RWPE2 (cell line): ENCODE measurements at regions not wholly inside any gene's neighbourhood (a gene's known extent, or its start where the extent isn't known, plus 50 kb on each side); places are given as distances from the start of the nearest gene placed in this dataset.
"Not testable (repeated sequence)": the region's sequence is repeated elsewhere in the genome, so short reads cannot be mapped to it uniquely, and the experiment has no call there.

Experiments
- ATAC-seq: fragments of 200-7000 bp; cut with Tn5 transposase; 3 replicates; pipeline ENCODE4 v1.9.1; 2021; ENCODE audit warnings: low read depth
- DNase-seq: peaks from one replicate; pipeline ENCODE4 v3.0.0-alpha.2; 2020; ENCODE audit warnings: low spot score
- H3K27ac ChIP-seq: fragments of 450-650 bp; 2 replicates; pipeline ENCODE4 v1.5.1; 2017; ENCODE audit warnings: mild to moderate bottlenecking; ENCODE audit not compliant: poor library complexity, severe bottlenecking
- H3K27me3 ChIP-seq: fragments of 250-450 bp; sonication (Bioruptor Pico); 2 replicates; pipeline ENCODE4 v1.5.1; 2021; ENCODE audit warnings: mild to moderate bottlenecking, moderate library complexity; ENCODE audit not compliant: insufficient read depth, poor library complexity, severe bottlenecking
- H3K36me3 ChIP-seq: fragments of 250-450 bp; sonication (Bioruptor Pico); 2 replicates; pipeline ENCODE4 v1.5.1; 2020; ENCODE audit warnings: low read depth, mild to moderate bottlenecking, moderate library complexity
- H3K4me1 ChIP-seq: fragments of 250-450 bp; sonication (Bioruptor Pico); 2 replicates; pipeline ENCODE4 v1.5.1; 2021; ENCODE audit warnings: mild to moderate bottlenecking, moderate library complexity; ENCODE audit not compliant: insufficient read depth, poor library complexity, severe bottlenecking
- H3K4me3 ChIP-seq: fragments of 250-450 bp; sonication (Bioruptor Pico); 2 replicates; pipeline ENCODE4 v1.5.1; 2021; ENCODE audit warnings: mild to moderate bottlenecking, moderate library complexity; ENCODE audit not compliant: severe bottlenecking
- H3K9me3 ChIP-seq: fragments of 250-450 bp; sonication (Bioruptor Pico); 2 replicates; pipeline ENCODE4 v1.5.1; 2021; ENCODE audit warnings: mild to moderate bottlenecking, moderate library complexity; ENCODE audit not compliant: severe bottlenecking
- TF ChIP-seq, protein P1 (sequence below): fragments of 450-650 bp; IDR thresholded peaks from one replicate; pipeline ENCODE4 v1.5.1; 2017; ENCODE audit warnings: mild to moderate bottlenecking, moderate library complexity; ENCODE audit not compliant: poor library complexity, severe bottlenecking

DNA sequence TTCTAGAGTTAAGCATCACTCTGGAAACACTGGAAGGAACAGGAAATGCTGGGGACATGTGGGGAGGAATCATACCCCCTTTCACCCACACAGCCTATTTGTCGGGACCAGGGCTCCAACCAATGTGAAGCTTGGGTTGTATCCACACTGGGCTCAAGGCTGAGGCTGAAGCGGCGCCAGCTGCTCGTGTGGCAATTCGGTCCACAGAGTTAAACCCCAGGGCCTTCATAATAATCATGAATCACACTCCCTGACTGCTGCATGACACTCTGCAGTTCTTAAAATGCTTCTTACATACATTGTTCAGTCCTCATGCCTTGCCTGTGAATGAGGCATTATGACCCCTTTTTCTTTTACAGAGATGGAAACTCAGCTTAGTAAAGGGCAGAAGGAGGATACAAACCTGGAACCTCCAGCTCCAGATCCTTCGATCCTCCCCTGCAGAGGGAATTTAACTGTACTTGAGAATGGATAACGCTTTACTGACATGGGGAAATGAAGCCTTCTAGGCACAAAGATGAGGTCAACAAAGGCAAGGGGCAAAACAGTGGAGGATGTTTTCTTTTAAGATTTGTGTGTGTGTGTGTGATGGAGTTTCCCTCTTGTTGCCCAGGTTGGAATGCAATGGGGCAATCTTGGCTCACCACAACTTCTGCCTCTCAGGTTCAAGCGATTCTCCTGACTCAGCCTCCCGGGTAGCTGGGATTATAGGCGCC lies 72.7 kb downstream of the SOX9 start:
- TF ChIP-seq, protein P1, sequence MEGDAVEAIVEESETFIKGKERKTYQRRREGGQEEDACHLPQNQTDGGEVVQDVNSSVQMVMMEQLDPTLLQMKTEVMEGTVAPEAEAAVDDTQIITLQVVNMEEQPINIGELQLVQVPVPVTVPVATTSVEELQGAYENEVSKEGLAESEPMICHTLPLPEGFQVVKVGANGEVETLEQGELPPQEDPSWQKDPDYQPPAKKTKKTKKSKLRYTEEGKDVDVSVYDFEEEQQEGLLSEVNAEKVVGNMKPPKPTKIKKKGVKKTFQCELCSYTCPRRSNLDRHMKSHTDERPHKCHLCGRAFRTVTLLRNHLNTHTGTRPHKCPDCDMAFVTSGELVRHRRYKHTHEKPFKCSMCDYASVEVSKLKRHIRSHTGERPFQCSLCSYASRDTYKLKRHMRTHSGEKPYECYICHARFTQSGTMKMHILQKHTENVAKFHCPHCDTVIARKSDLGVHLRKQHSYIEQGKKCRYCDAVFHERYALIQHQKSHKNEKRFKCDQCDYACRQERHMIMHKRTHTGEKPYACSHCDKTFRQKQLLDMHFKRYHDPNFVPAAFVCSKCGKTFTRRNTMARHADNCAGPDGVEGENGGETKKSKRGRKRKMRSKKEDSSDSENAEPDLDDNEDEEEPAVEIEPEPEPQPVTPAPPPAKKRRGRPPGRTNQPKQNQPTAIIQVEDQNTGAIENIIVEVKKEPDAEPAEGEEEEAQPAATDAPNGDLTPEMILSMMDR: no peak
- H3K27ac ChIP-seq: no peak overlapping the region
- no peaks in the 10 kb centered on the region for H3K4me1 ChIP-seq
- no peak overlapping the region for H3K4me3 ChIP-seq
- no peaks in the 10 kb centered on the region for H3K36me3 ChIP-seq
- no peak for DNase-seq
- no peaks in the 10 kb centered on the region for H3K27me3 ChIP-seq
- no peaks in the 10 kb centered on the region for H3K9me3 ChIP-seq
- no peak for ATAC-seq

DNA sequence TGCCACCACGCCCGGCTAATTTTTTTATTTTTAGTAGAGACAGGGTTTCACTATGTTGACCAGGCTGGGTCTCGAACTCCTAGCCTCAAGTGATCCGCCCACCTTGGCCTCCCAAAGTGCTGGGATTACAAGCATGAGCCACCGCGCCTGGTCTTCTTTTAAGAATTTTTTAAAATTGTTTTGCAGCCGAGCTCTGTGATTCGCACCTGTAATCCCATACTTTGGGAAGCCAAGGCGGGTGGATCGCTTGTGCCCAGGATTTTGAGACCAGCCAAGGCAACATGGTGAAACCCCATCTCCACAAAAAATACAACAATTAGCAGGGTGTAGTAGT lies 73.3 kb downstream of the SOX9 start:
- not testable (repeated sequence) for ATAC-seq, H3K4me1 ChIP-seq, DNase-seq, H3K9me3 ChIP-seq, H3K27ac ChIP-seq, H3K36me3 ChIP-seq, H3K4me3 ChIP-seq, H3K27me3 ChIP-seq

DNA sequence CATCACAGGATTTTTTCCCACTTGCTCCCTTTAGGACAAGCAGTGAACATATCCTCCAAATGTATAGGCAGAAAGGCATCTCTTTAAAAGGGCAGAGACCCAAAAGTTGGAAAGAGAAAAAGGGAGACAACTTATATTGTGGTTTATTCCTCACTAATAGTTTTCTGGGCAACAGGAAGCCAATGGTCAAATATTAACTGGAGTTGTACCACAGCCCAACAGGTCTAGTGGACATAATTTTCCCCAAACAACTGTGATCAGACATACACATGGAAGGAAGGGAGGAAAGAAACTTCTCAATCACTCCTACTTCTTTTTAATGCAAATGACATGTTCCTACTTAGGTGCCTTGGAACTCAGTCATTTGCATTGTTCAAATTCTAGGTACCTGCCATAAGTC lies 78.4 kb downstream of the SOX9 start:
- Histone ChIP-seq H3K9me3 (no peaks in the 10 kb centered on the region), H3K4me3 (no peak overlapping the region), H3K27ac (no peak overlapping the region), H3K27me3 (no peaks in the 10 kb centered on the region), H3K36me3 (no peaks in the 10 kb centered on the region), H3K4me1 (no peaks in the 10 kb centered on the region)
- no peak for DNase-seq
- ATAC-seq: no peak
- TF ChIP-seq, protein P1: no peak

DNA sequence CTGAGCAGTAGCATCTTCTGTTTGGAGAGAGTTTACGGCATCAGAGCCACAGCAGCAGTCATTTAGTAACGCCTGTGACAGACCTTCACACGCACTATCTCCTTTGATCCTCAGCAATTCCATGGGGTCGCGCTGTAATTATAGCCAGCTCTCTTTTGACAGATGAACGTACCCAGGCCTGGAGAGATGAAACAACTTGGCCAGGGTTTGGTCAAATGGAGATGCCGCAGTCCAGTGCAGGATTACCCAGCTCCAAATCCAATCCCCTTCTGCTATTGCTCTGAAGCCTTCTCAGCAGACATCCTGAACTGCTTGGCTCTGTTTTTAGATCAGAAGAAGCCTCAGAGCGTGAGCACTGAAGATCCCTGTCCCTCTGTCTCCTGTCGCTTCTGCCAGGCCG lies 83.9 kb downstream of the SOX9 start:
- H3K27me3 ChIP-seq: peaks cover 5% of the 10 kb centered on the region
- no peaks in the 10 kb centered on the region for H3K4me1 ChIP-seq
- no peaks in the 10 kb centered on the region for H3K9me3 ChIP-seq
- H3K36me3 ChIP-seq: no peaks in the 10 kb centered on the region
- TF ChIP-seq, protein P1: no peak
- no peak overlapping the region for H3K27ac ChIP-seq
- no peak overlapping the region for H3K4me3 ChIP-seq
- DNase-seq (no peak), ATAC-seq (no peak)

DNA sequence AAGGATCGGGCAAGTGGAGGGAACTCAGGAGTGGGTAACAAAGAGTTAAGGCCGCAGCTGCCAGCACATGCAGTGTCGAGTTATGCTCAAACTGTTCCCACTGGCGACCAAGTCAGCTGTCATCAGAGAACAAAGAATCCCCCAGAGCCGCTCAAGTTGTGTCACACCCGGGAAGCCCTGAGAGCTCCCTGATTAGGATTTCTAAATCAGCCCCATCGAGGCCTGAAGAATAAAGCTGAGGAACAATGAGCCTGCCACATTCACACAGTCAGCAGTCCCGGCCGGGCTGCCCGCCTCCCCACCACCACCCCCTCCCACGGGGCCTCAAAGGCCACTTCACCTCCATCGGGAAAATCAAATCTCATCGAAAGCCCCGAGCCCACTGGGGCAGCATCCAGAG lies 84.5 kb downstream of the SOX9 start:
- DNase-seq: no peak
- Histone ChIP-seq H3K9me3 (no peaks in the 10 kb centered on the region), H3K27me3 (peaks cover 5% of the 10 kb centered on the region), H3K27ac (no peak overlapping the region), H3K4me1 (no peaks in the 10 kb centered on the region), H3K36me3 (no peaks in the 10 kb centered on the region), H3K4me3 (no peak overlapping the region)
- ATAC-seq: no peak
- TF ChIP-seq, protein P1: no peak
